ENCODE measurements at regions not wholly inside any gene's neighbourhood (a gene's known extent, or its start where the extent isn't known, plus 50 kb on each side); places are given as distances from the start of the nearest gene placed in this dataset.

- TF ChIP-seq CTCF (IDR thresholded peaks at IDR 0.05), result no peak
- no peak for TF ChIP-seq POLR2A (IDR thresholded peaks at IDR 0.05; ENCODE audit: low read depth)
Observed at GRCh38 chr13:47539317-47539716, 461.8 kb downstream of the SUCLA2 start.

Measured in esophagus muscularis mucosa (tissue), 3 donors.